Prostate gland (tissue), 2 donors: ENCODE measurements at regions not wholly inside any gene's neighbourhood (a gene's known extent, or its start where the extent isn't known, plus 50 kb on each side); places are given as distances from the start of the nearest gene placed in this dataset.

Source experiments
- DNase-seq: peaks from one replicate; pipeline ENCODE4 v3.0.0-alpha.2; 2019; ENCODE audit warnings: low spot score
- H3K27ac ChIP-seq, 2 donors: fragments of 200-600 bp; sonication (generic); 2 replicates each; pipeline ENCODE4 v1.5.1; 2017 to 2019
- H3K27me3 ChIP-seq: fragments of 200-600 bp; sonication (generic); replicated peaks from 2 replicates; pipeline ENCODE4 v1.5.1; 2019; ENCODE audit not compliant: insufficient read depth
- H3K36me3 ChIP-seq, 2 donors: fragments of 200-600 bp; sonication (generic); 1 replicate in 1 of 2; 2 replicates in 1 of 2; pipeline versions ENCODE4 v1.5.1 to v1.8.1; 2017 to 2019
- H3K4me1 ChIP-seq: fragments of 200-600 bp; sonication (generic); replicated peaks from 2 replicates; pipeline ENCODE4 v1.5.1; 2019
- H3K4me3 ChIP-seq, 2 donors: fragments of 200-600 bp; sonication (generic); 2 replicates each; pipeline ENCODE4 v1.5.1; 2017 to 2019
- H3K9me3 ChIP-seq: fragments of 200-600 bp; sonication (generic); 2 replicates; pipeline ENCODE4 v1.5.1; 2017
- CTCF ChIP-seq, 4 experiments: fragments of 200-600 bp in 2 of 4; fragments of 450-650 bp in 2 of 4; sonication (generic) in 2 of 4; IDR thresholded peaks; 1 replicate in 3 of 4; 2 replicates in 1 of 4; pipeline ENCODE4 v1.5.1; 2016 to 2019; ENCODE audit warnings: antibody characterized with exemption in 4 of 4, mild to moderate bottlenecking in 2 of 4, moderate library complexity in 2 of 4
- POLR2A ChIP-seq: fragments of 450-650 bp; IDR thresholded peaks from one replicate; pipeline ENCODE4 v1.6.1; 2016; ENCODE audit warnings: antibody characterized with exemption, mild to moderate bottlenecking
- POLR2AphosphoS5 ChIP-seq: sonication (generic); formaldehyde crosslinking; IDR thresholded peaks from one replicate; pipeline ENCODE4 v1.6.1; 2017; ENCODE audit warnings: antibody characterized with exemption
- WGBS: methylation state at CpG from one replicate; pipeline ENCODE4 v1.1.5; 2018; 5-methylcytosine and 5-hydroxymethylcytosine counted together
- intact Hi-C: fragments of 100-400 bp; cut with DNase I; formaldehyde crosslinking; loops from one replicate; pipeline ENCODE4 v1.14.2; 2022

DNA sequence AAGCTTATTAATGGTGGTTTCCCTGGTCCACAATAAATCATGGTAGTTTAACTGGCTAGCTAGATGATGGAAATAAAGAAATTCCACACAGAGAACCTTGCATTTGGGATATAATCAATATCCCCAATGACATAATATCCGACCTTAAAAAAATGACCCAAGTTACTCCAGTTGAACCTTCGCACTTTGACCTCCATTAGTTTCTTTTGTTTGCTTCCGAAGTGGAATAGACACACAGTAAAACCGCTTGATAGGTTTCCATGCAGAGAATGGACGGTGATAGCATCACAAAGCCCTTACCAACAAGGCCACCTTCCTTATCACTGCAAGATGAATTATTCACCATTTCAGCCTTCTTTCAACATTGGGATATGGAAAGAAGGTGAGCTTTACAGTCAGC is 1966.1 kb upstream of the CELF4 start:
- intact Hi-C loops, result no loop called here
- Histone ChIP-seq H3K36me3 (no peaks in the 10 kb centered on the region), H3K9me3 (no peaks in the 10 kb centered on the region), H3K27me3 (no peaks in the 10 kb centered on the region), H3K4me3 (no peak overlapping the region), H3K4me1 (no peaks in the 10 kb centered on the region), H3K27ac (no peak overlapping the region)
- WGBS, result 77% methylated on average over 5 of the region's 5 CpGs
- no peak for TF ChIP-seq POLR2AphosphoS5
- DNase-seq, result no peak

- H3K27ac ChIP-seq, result no peak overlapping the region
- H3K9me3 ChIP-seq, result no peaks in the 10 kb centered on the region
- no peak for DNase-seq
- H3K4me3 ChIP-seq, result no peak overlapping the region
- H3K36me3 ChIP-seq, result no peaks in the 10 kb centered on the region
- no peaks in the 10 kb centered on the region for H3K27me3 ChIP-seq
- no peaks in the 10 kb centered on the region for H3K4me1 ChIP-seq
- intact Hi-C loops, result no loop called here
- TF ChIP-seq POLR2A, result no peak
- 91% methylated on average over 12 of the region's 12 CpGs for WGBS
Measured at GRCh38 chr18:39529358-39529757, 1963.8 kb upstream of the CELF4 start.

DNA sequence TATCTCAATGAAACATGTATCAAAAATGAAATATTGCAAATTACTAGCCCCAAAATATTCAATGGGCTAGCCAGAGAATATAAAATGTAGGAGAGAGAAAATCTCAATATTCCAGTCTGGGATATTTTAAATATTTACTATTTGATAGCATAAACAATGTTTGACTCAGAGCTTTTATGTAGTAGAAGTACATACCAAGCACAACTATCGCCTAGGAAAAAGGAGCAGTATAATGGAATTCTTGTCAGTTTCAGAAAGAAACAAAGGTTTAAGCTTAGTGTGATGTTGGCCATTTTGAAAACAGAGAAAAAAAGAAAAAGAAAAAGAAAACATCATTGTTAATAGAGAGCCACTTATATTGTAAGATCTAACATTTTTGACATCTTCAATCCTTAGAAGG is 1961.9 kb upstream of the CELF4 start:
- DNase-seq, result no peak
- WGBS, result 95% methylated on average over 1 of the region's 1 CpG
- Histone ChIP-seq H3K27me3 (no peaks in the 10 kb centered on the region), H3K4me3 (no peak overlapping the region), H3K27ac (no peak overlapping the region), H3K36me3 (no peaks in the 10 kb centered on the region), H3K4me1 (no peaks in the 10 kb centered on the region), H3K9me3 (no peaks in the 10 kb centered on the region)
- TF ChIP-seq CTCF (IDR thresholded peaks at IDR 0.05), result no peak
- TF ChIP-seq POLR2AphosphoS5, result no peak
- TF ChIP-seq POLR2A, result no peak
- intact Hi-C loops, result no loop called here

DNA sequence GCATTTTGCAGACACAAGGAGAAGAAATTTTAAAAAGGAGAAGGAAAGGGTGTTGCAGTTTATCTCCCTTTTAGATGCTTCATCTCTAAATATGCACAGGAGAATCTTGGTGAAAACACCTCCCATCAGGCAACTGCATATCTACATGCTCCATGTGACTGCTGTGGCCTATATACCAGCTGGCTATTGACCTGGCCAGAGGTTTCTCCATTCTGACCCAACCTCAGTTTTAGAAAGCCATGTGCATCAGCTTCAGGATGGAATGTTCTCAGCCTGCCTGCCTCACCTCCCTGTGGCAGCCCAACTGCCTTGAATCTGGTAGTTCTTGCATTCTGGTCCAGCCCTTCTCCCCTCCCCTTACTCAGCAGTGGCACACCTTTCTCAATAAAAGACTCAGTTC is 1958.8 kb upstream of the CELF4 start:
- no peaks in the 10 kb centered on the region for H3K4me1 ChIP-seq
- TF ChIP-seq CTCF (IDR thresholded peaks at IDR 0.05) (no peak), POLR2A (no peak), POLR2AphosphoS5 (no peak)
- H3K27me3 ChIP-seq, result no peaks in the 10 kb centered on the region
- no peaks in the 10 kb centered on the region for H3K36me3 ChIP-seq
- intact Hi-C loops, result no loop called here
- DNase-seq, result no peak
- H3K4me3 ChIP-seq, result no peak overlapping the region
- no peaks in the 10 kb centered on the region for H3K9me3 ChIP-seq
- no peak overlapping the region for H3K27ac ChIP-seq

- Histone ChIP-seq H3K4me1 (no peaks in the 10 kb centered on the region), H3K36me3 (no peaks in the 10 kb centered on the region), H3K9me3 (no peaks in the 10 kb centered on the region), H3K27me3 (no peaks in the 10 kb centered on the region), H3K4me3 (no peak overlapping the region), H3K27ac (no peak overlapping the region)
- intact Hi-C loops, result no loop called here
- WGBS, result 89% methylated on average over 1 of the region's 1 CpG
- no peak for DNase-seq
- no peak for TF ChIP-seq CTCF (IDR thresholded peaks at IDR 0.05)
Measured at GRCh38 chr18:39523281-39523680, 1957.7 kb upstream of the CELF4 start.

DNA sequence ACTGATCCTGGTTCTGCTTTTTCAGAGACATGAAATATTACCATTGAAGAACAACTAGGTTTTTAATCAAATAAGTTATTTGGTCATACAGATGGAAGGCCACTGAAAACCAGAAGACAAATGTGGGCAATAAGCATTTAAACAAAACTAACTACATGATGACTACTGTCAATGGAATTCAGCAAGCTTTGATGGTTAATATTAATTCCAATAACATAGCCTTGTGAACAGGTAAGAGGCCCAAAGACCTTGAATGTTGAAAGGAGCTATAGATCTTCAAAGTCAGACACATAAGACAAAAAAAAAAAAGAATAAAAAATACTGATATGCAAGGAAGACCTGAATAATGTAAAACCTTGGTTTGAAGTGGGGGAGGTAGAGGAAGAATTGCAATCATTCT is 1955.6 kb upstream of the CELF4 start:
- H3K27me3 ChIP-seq, result no peaks in the 10 kb centered on the region
- no peaks in the 10 kb centered on the region for H3K4me1 ChIP-seq
- H3K9me3 ChIP-seq, result no peaks in the 10 kb centered on the region
- no peak for TF ChIP-seq CTCF (IDR thresholded peaks at IDR 0.05)
- TF ChIP-seq POLR2A, result no peak
- TF ChIP-seq POLR2AphosphoS5, result no peak
- H3K4me3 ChIP-seq, result no peak overlapping the region
- H3K27ac ChIP-seq, result no peak overlapping the region
- intact Hi-C loops, result no loop called here
- DNase-seq, result no peak
- H3K36me3 ChIP-seq, result no peaks in the 10 kb centered on the region
